ENCODE measurements at regions not wholly inside any gene's neighbourhood (a gene's known extent, or its start where the extent isn't known, plus 50 kb on each side); places are given as distances from the start of the nearest gene placed in this dataset.

GRCh38 chr20:25139029-25139705 lies 56.3 kb upstream of the ENTPD6 start:
- Histone ChIP-seq H2AFZ (ENCODE audit: low read length) (no peak overlapping the region), H2BK15ac (ENCODE audit: low read depth, low read length) (no peak overlapping the region), H2BK5ac (ENCODE audit: insufficient read length, low read length) (no peak overlapping the region), H3K27ac (ENCODE audit: insufficient read length, low read depth, low read length) (no peak overlapping the region), H3K4ac (ENCODE audit: low read depth, low read length) (no peak overlapping the region), H3K56ac (ENCODE audit: insufficient read length, low read depth, low read length) (no peak overlapping the region), H4K5ac (ENCODE audit: insufficient read length, low read depth, low read length) (no peak overlapping the region), H4K8ac (replicated peaks; ENCODE audit: insufficient read length, low read depth, low read length) (no peak overlapping the region), H3K4me1 (ENCODE audit: insufficient read depth, low read length) (no peaks in the 10 kb centered on the region; the same call in 1 of the 2 replicates), H2BK12ac (ENCODE audit: insufficient read length, low read depth, low read length) (no peak overlapping the region), H3K27me3 (ENCODE audit: insufficient read depth, low read length) (no peaks in the 10 kb centered on the region; the same call in 1 of the 2 replicates), H3K14ac (ENCODE audit: insufficient read depth, low read length) (no peak overlapping the region), H3K9ac (ENCODE audit: extremely low read depth, insufficient read length, low read length) (no peak overlapping the region), H3K79me2 (ENCODE audit: insufficient read depth, low read length) (no peaks in the 10 kb centered on the region), H3K23me2 (ENCODE audit: insufficient read length, low read depth, low read length, poor library complexity, severe bottlenecking) (no peaks in the 10 kb centered on the region), H4K91ac (ENCODE audit: insufficient read length, low read depth, low read length) (no peak overlapping the region), H2BK120ac (ENCODE audit: low read depth, low read length, poor library complexity, severe bottlenecking) (no peak overlapping the region), H3K79me1 (ENCODE audit: insufficient read depth, low read depth, low read length, poor library complexity, severe bottlenecking) (no peaks in the 10 kb centered on the region), H2BK20ac (ENCODE audit: low read depth, low read length, poor library complexity, severe bottlenecking) (no peak overlapping the region), H3K18ac (ENCODE audit: insufficient read length, low read depth, low read length) (no peak overlapping the region), H3K23ac (ENCODE audit: insufficient read length, low read depth, low read length) (no peak overlapping the region), H4K20me1 (ENCODE audit: control insufficient read depth, insufficient read depth, insufficient read length) (no peaks in the 10 kb centered on the region), H2AK5ac (ENCODE audit: insufficient read length, low read length) (no peak overlapping the region), H3T11ph (ENCODE audit: low read length) (no peak overlapping the region), H3K4me2 (ENCODE audit: insufficient read depth, insufficient read length, low read length) (no peak overlapping the region), H3K9me3 (ENCODE audit: control insufficient read depth, low read depth, low read length) (no peaks in the 10 kb centered on the region)
- peak; percentile 46; the same call in 2 of the 3 replicates for TF ChIP-seq CTCF (conservative IDR thresholded peaks at IDR 0.05)
- Mint-ChIP-seq H3K27ac (no peak overlapping the region), H3K36me3 (ENCODE audit: insufficient read depth in 1 of 3, low read depth in 3 of 3) (no peaks in the 10 kb centered on the region), H3K4me3 (no peak overlapping the region), H3K4me1 (peaks cover 11 to 12% of the 10 kb centered on the region in 2 experiments), H3K27me3 (ENCODE audit: low read depth) (peaks cover 15% of the 10 kb centered on the region), H3K9me3 (no peaks in the 10 kb centered on the region; a peak in 2 of 5 replicates)
- no CpG with 5 or more reads among the region's 12 CpGs for WGBS (ENCODE audit: extremely low coverage, insufficient read length, low lambda C conversion rate)
- no peak for DNase-seq
